ENCODE measurements at regions not wholly inside any gene's neighbourhood (a gene's known extent, or its start where the extent isn't known, plus 50 kb on each side); places are given as distances from the start of the nearest gene placed in this dataset.

GRCh38 chr18:22830511-22830910 lies 102.6 kb upstream of the RBBP8 start:
- peaks cover 10% of the 10 kb centered on the region for H3K27me3 ChIP-seq (ENCODE audit: low read depth)
- H3K36me3 ChIP-seq, result no peaks in the 10 kb centered on the region
- no peak for DNase-seq
- H3K4me3 ChIP-seq, result no peak overlapping the region
- intact Hi-C loops (cut with micrococcal nuclease), result loop anchor here (10.0 kb wide), 1 partner anchor 584 kb away; no protein-coding TSS in a partner anchor
- H3K27ac ChIP-seq (replicated peaks), result no peak overlapping the region
- TF ChIP-seq, protein P1, sequence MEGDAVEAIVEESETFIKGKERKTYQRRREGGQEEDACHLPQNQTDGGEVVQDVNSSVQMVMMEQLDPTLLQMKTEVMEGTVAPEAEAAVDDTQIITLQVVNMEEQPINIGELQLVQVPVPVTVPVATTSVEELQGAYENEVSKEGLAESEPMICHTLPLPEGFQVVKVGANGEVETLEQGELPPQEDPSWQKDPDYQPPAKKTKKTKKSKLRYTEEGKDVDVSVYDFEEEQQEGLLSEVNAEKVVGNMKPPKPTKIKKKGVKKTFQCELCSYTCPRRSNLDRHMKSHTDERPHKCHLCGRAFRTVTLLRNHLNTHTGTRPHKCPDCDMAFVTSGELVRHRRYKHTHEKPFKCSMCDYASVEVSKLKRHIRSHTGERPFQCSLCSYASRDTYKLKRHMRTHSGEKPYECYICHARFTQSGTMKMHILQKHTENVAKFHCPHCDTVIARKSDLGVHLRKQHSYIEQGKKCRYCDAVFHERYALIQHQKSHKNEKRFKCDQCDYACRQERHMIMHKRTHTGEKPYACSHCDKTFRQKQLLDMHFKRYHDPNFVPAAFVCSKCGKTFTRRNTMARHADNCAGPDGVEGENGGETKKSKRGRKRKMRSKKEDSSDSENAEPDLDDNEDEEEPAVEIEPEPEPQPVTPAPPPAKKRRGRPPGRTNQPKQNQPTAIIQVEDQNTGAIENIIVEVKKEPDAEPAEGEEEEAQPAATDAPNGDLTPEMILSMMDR (IDR thresholded peaks at IDR 0.05; ENCODE audit: borderline replicate concordance), result no peak
- no peaks in the 10 kb centered on the region for H3K4me1 ChIP-seq
- H3K9me3 ChIP-seq (replicated peaks), result peaks cover under 1% of the 10 kb centered on the region

- TF ChIP-seq, protein P1 (IDR thresholded peaks at IDR 0.05; ENCODE audit: borderline replicate concordance), result no peak
- H3K27me3 ChIP-seq (ENCODE audit: low read depth), result peaks cover 15% of the 10 kb centered on the region
- DNase-seq, result no peak
- intact Hi-C loops (cut with micrococcal nuclease), result loop anchor here (10.0 kb wide), 1 partner anchor 583 kb away; no protein-coding TSS in a partner anchor
- no peak overlapping the region for H3K4me3 ChIP-seq
- H3K27ac ChIP-seq (replicated peaks), result no peak overlapping the region
- H3K36me3 ChIP-seq, result no peaks in the 10 kb centered on the region
- no peaks in the 10 kb centered on the region for H3K4me1 ChIP-seq
- H3K9me3 ChIP-seq (replicated peaks), result peaks cover 5% of the 10 kb centered on the region
Measured at GRCh38 chr18:22831441-22831904, 101.7 kb upstream of the RBBP8 start.

- Histone ChIP-seq H3K27ac (replicated peaks) (no peak overlapping the region), H3K4me1 (no peaks in the 10 kb centered on the region), H3K36me3 (no peaks in the 10 kb centered on the region), H3K9me3 (replicated peaks) (peaks cover 5% of the 10 kb centered on the region), H3K27me3 (ENCODE audit: low read depth) (peaks cover 15% of the 10 kb centered on the region), H3K4me3 (no peak overlapping the region)
- intact Hi-C loops (cut with micrococcal nuclease), result loop anchor here (10.0 kb wide), 1 partner anchor 578 kb away; no protein-coding TSS in a partner anchor
- TF ChIP-seq, protein P1 (IDR thresholded peaks at IDR 0.05; ENCODE audit: borderline replicate concordance), result no peak
- no peak for DNase-seq
Measured at GRCh38 chr18:22836932-22837331, 96.2 kb upstream of the RBBP8 start.

DNA sequence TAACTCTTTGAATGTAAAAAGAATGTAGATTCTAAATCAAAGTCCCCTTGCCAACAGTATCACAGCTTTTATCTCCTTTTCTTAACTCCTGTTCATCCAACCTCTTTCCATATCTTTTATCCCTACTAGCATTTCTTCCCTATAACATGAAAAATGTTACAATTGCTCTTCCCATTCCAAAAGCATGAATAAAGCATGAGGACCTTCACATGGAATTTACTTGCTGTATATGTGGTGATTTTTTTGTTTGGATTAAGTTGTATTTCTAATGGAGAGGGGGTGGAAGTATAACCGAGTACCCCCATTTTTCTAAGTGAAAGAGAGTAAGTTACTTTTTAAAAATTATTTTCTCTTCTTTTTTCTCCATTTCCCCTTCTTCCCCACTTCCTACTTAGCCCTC lies 94.9 kb upstream of the RBBP8 start:
- no peak for DNase-seq
- H3K27ac ChIP-seq (replicated peaks), result no peak overlapping the region
- peaks cover 15% of the 10 kb centered on the region for H3K27me3 ChIP-seq (ENCODE audit: low read depth)
- intact Hi-C loops (cut with micrococcal nuclease), result loop anchor here (10.0 kb wide), 1 partner anchor 577 kb away; no protein-coding TSS in a partner anchor
- H3K36me3 ChIP-seq, result no peaks in the 10 kb centered on the region
- H3K9me3 ChIP-seq (replicated peaks), result peaks cover 5% of the 10 kb centered on the region
- H3K4me3 ChIP-seq, result no peak overlapping the region
- H3K4me1 ChIP-seq, result no peaks in the 10 kb centered on the region
- TF ChIP-seq, protein P1 (IDR thresholded peaks at IDR 0.05; ENCODE audit: borderline replicate concordance), result no peak

- intact Hi-C loops (cut with micrococcal nuclease), result loop anchor here (10.0 kb wide), 1 partner anchor 576 kb away; no protein-coding TSS in a partner anchor
Measured at GRCh38 chr18:22838639-22839277, 94.4 kb upstream of the RBBP8 start.

More at GRCh38 chr18:22838639-22839277, 94.4 kb upstream of the RBBP8 start:
- no peaks in the 10 kb centered on the region for H3K4me1 ChIP-seq
- DNase-seq, result no peak
- H3K27me3 ChIP-seq (ENCODE audit: low read depth), result peaks cover 14% of the 10 kb centered on the region
- no peak overlapping the region for H3K4me3 ChIP-seq
- TF ChIP-seq, protein P1 (IDR thresholded peaks at IDR 0.05; ENCODE audit: borderline replicate concordance), result no peak
- no peaks in the 10 kb centered on the region for H3K36me3 ChIP-seq
- H3K27ac ChIP-seq (replicated peaks), result no peak overlapping the region
- H3K9me3 ChIP-seq (replicated peaks), result peaks cover 5% of the 10 kb centered on the region
